DOHH2 (cell line): ENCODE measurements at regions not wholly inside any gene's neighbourhood (a gene's known extent, or its start where the extent isn't known, plus 50 kb on each side); places are given as distances from the start of the nearest gene placed in this dataset.

Source experiments
- CTCF ChIP-seq: fragments of 200-600 bp; sonication (generic); IDR thresholded peaks from one replicate; pipeline ENCODE4 v1.5.1; 2014; ENCODE audit warnings: antibody characterized with exemption, mild to moderate bottlenecking, low read depth, low read length; ENCODE audit not compliant: poor library complexity, severe bottlenecking
- EZH2phosphoT487 ChIP-seq: fragments of 200-600 bp; sonication (generic); IDR thresholded peaks from 2 replicates; pipeline ENCODE4 v1.6.1; 2017; ENCODE audit warnings: borderline replicate concordance, mild to moderate bottlenecking, antibody characterized with exemption, low read length, moderate library complexity, mixed read lengths

GRCh38 chr2:163155925-163156324, 317.4 kb upstream of the KCNH7 start:
- TF ChIP-seq CTCF (no peak), EZH2phosphoT487 (no peak)
